A673 (cell line): ENCODE measurements at regions not wholly inside any gene's neighbourhood (a gene's known extent, or its start where the extent isn't known, plus 50 kb on each side); places are given as distances from the start of the nearest gene placed in this dataset.

ENCODE experiments used
- CTCF ChIP-seq: fragments of 300-800, 200-600 bp; sonication (generic); conservative IDR thresholded peaks from 2 replicates; pipeline ENCODE4 v1.5.1; 2017; ENCODE audit warnings: low read depth, mild to moderate bottlenecking, antibody characterized with exemption, low read length, moderate library complexity, mixed read lengths
- EZH2 ChIP-seq: fragments of 200-600 bp; sonication (generic); IDR thresholded peaks from 2 replicates; pipeline ENCODE4 v1.6.1; 2017; ENCODE audit warnings: borderline replicate concordance, low read depth, mild to moderate bottlenecking, mixed read lengths, antibody characterized with exemption, low read length; ENCODE audit not compliant: poor library complexity, severe bottlenecking

- TF ChIP-seq EZH2 (no peak), CTCF (no peak)
Measured at GRCh38 chr6:93829009-93829408, 409.6 kb upstream of the EPHA7 start.
